GM19452 (cell line): ENCODE measurements at regions not wholly inside any gene's neighbourhood (a gene's known extent, or its start where the extent isn't known, plus 50 kb on each side); places are given as distances from the start of the nearest gene placed in this dataset.
A peak's percentile ranks its signal among the peaks of the same experiment; 100 is the strongest.

Experiments used
- ATAC-seq: cut with Tn5 transposase; IDR thresholded peaks from one replicate; pipeline ENCODE4 v1.9.1; 2021; ENCODE audit not compliant: unreplicated experiment

DNA sequence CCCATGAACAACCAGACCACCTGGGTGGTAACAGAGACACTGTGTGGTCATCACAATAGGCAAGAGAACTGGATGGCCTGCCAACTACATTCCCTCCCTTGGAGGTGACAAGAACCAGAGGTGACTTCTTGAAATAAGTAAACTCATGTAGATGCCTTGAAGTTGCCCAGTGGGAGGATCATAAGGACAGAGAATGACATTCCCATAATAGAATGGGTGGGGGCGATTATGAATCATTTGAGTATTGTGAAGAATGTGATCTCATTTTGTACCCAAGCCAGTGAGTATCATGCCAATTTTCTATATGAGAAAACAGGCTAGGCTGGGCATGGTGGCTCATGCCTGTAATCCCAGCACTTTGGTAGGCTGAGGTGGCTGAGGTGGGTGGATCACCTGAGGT, 211.4 kb upstream of the GYPC start:
- no peak for ATAC-seq

DNA sequence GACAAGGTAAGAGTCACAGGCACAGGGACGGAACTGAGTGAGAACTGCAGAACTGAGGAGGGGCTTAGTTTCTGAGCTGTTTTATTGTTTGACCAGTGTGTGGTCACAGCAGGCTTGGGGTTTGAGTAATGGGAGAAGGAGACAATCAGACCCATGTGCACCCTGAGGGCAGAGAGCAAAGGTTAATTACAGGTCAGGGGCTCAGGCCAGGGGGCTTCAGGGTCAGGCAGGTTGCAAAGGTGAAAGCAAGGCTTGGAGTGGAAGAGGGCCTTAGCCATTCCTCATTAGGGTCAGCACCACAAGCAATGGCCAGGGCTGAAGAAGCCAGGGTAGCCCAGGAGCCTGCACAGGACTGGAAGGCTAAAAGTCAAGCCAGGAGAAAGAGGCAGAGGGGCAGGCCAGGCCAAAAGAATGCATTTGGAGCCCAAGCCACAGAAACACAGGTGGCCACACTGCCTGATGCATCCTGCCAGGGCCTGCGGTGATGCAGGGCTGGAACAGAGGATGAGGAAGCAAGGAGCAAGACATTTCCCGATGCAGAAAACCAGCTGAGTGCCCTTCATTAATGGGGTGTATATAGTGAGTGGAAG, 209.8 kb upstream of the GYPC start:
- no peak for ATAC-seq

GRCh38 chr2:126448611-126449010, 207.3 kb upstream of the GYPC start:
- no peak for ATAC-seq

- peak; percentile 96 for ATAC-seq
Observed at GRCh38 chr2:126449677-126450076, 206.3 kb upstream of the GYPC start.

DNA sequence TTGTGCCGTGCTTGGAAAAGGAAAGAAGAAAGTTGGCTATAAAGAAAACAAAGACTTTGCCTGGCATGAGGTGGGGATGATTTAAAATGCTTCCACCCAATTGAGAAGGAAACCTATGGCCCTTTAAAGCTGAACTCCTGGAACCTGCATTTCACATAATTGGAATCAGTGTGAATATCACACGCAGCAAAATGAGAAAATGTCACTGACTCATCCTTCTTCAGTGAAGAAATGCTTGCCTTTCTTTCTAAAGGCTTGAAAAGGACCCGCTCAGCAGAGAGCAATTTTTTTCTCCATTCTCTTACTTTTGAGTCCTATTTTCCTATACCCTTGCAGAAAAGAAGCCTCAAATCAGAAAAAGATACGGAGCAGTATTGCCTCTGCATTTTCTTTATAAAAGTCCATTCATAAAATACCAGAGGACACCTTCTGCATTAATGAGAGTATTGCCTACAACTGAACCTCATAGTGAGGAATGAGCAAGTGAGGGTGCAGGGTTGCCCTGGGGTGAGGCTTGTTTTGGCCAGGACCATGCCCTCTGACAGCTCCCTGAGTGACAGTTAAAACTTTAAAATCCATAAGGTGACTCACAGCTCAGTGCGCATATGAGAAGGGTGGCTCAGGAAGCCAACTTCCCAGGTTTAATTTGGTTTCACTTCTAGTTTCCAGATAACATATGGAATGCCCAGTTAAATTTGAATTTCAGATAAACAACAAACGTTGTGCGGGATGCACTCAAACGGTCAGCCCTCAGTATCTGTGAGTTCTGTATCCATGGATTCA, 191.9 kb upstream of the GYPC start:
- ATAC-seq: no peak

- ATAC-seq: peak; percentile 92
Observed at GRCh38 chr2:126467367-126468054, 188.4 kb upstream of the GYPC start.

DNA sequence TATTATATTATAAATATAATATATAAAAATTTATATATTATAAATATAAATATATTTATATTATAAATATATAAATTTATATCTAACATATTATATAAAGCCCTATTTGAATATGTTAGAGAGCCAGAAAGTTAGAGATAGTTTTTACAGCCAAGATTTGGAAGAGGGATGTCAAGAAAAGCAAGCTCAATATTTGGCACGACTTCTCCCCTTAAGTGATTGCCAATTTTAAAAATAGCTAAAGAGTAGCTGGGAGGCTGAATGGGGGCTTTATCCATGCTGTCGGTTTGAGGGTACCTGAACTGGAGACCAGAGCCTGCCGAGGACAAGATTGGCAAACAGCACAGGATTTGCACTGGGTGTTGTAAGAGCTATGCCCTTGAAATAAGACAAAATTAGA, 180.9 kb upstream of the GYPC start:
- ATAC-seq: no peak

DNA sequence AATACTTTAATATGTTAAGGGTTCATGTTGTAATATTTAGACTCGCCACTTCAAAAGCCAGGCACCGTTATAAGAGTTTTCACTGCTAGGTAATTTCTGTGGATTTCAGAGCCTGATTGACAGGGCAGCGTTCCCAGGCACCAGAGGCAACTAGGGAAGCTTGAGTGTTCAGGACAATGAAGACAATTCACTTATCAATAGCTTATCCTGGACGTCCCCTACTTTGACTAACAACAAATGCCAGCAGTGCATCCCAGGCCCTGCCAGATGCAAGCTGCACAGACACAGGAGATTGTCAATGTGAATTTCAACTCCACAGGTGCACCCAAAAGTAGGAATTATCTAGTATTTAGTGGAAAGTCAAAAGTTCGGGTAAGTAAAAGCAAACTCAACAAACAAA, 179.3 kb upstream of the GYPC start:
- ATAC-seq: no peak

- no peak for ATAC-seq
Observed at GRCh38 chr2:126480033-126480432, 175.9 kb upstream of the GYPC start.

- no peak for ATAC-seq
Observed at GRCh38 chr2:126482582-126483464, 173.1 kb upstream of the GYPC start.

- no peak for ATAC-seq
Observed at GRCh38 chr2:126494593-126494992, 161.4 kb upstream of the GYPC start.

DNA sequence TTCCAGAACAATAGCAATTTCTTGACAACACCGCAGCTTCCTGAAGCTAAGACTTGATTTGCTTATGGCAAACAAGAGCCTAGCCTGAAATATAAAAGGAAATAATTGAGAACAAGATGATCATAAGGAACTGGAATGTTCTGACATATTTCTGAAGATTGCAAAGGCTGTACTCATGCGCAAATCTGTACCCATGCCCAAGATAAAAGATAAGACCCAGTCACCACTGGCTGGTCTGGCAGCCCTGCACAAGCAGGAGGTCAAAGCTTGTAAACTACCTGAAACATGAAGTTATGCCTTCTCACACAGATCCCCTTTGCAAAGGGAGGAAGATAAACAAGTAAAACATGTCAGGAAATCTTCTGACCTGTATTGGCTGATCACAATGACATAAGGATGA, 160.8 kb upstream of the GYPC start:
- no peak for ATAC-seq

GRCh38 chr2:126496493-126496892, 159.5 kb upstream of the GYPC start:
- peak; percentile 89 for ATAC-seq

DNA sequence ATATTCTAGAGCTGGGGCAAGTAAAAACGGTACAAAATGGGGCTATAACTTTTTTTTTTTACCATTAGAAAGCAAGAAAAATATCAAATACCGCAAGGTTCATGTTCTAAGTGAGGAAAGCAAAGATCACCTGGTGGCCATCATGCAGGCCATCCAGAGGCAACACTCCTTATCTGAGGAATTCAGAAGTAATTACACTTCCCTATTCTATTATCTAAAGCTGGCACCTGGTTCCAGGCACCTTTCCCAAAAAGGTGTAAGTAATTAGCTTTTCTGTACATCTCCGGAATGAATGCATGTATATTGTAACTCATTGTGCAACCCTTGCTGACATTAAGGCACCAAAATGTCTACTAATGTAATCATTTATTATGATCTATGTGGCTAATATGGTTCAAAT, 152.5 kb upstream of the GYPC start:
- ATAC-seq: no peak

GRCh38 chr2:126504949-126505348, 151.0 kb upstream of the GYPC start:
- no peak for ATAC-seq

DNA sequence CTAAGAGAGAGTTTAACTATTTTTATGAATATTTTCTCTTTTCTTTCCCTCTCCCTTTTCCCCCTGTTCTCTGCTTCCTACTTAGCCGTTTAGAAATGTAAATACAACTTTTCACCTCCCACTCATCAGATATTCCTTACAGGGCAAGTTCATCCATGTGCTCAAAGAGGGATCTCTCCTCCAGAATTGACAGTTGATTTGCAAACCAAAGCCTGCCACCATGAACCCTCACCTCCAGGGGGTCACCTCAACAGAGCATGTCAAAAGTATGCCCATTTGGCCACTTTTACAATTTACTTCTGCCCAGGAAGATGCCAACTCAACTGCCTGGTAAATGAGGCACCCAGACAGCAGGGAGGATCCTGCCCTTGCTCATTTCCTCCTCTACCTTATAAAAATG, 149.2 kb upstream of the GYPC start:
- ATAC-seq: no peak

- ATAC-seq: no peak
Observed at GRCh38 chr2:126507425-126507911, 148.5 kb upstream of the GYPC start.

GRCh38 chr2:126510356-126510755, 145.6 kb upstream of the GYPC start:
- no peak for ATAC-seq

- no peak for ATAC-seq
Observed at GRCh38 chr2:126510960-126511359, 145.0 kb upstream of the GYPC start.

DNA sequence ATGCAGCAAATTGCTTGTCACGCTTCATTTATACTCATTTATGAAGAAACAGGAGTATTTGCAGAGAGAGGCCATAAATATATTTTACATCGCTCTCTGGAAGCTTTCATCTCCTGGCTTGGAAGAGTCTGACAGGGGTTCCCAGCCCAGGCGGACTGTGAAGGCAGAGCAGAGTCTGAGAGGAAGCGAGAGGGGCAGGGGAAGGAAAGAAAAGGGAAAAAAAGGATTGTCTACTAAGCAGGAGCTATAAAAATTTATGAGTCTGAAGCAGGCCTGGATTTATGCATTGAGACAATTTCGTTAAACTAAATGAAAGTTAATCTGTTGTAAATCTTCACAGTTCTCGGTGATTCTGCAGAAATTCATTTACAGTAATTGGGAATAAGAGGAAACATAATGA, 143.9 kb upstream of the GYPC start:
- no peak for ATAC-seq

GRCh38 chr2:126513033-126513432, 142.9 kb upstream of the GYPC start:
- ATAC-seq: no peak
